SK-N-SH (cell line): ENCODE measurements at regions not wholly inside any gene's neighbourhood (a gene's known extent, or its start where the extent isn't known, plus 50 kb on each side); places are given as distances from the start of the nearest gene placed in this dataset.

Source experiments
- ELF1 ChIP-seq: IDR thresholded peaks from 2 replicates; pipeline ENCODE4 v1.4.0; 2012
- POLR2AphosphoS5 ChIP-seq: IDR thresholded peaks from 2 replicates; pipeline ENCODE4 v1.6.1; 2012; ENCODE audit warnings: low read depth, low read length
- TAF1 ChIP-seq: IDR thresholded peaks from 2 replicates; pipeline ENCODE4 v1.6.1; 2012; ENCODE audit warnings: low read depth, mild to moderate bottlenecking, low read length, moderate library complexity, borderline replicate concordance
- TF ChIP-seq, protein P1 (sequence below): fragments of 150-350 bp; IDR thresholded peaks from 2 replicates; pipeline ENCODE4 v1.6.1; 2017; ENCODE audit warnings: antibody characterized with exemption, low read length, low read depth, borderline replicate concordance
- TF ChIP-seq, protein P2 (sequence below): fragments of 200-600 bp; sonication (generic); IDR thresholded peaks from 2 replicates; pipeline ENCODE4 v1.6.1; 2017; ENCODE audit warnings: antibody characterized with exemption, mild to moderate bottlenecking, moderate library complexity
- TF ChIP-seq, protein P3 (sequence below): IDR thresholded peaks from 2 replicates; pipeline ENCODE4 v1.6.1; 2012; ENCODE audit warnings: mild to moderate bottlenecking, low read depth, low read length, moderate library complexity

DNA sequence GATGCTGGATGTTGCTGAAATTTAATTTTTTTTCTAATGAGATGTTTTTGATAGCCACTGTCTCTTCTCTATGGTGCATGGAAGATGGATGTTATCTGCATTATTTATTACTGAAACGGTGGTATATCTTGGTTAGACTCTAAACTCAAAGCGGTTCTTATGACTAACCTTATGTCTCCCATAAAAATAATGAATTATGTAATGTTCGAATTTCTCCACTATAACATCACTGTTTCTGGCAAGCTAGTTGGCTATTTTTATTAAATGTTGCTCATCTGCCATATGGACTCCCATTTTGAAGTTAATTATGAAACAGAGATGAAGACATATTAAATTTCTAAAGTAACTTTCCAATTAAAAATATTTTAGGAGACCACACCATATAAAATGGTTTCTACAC, 808.6 kb upstream of the ADGRL4 start:
- TF ChIP-seq, protein P1, sequence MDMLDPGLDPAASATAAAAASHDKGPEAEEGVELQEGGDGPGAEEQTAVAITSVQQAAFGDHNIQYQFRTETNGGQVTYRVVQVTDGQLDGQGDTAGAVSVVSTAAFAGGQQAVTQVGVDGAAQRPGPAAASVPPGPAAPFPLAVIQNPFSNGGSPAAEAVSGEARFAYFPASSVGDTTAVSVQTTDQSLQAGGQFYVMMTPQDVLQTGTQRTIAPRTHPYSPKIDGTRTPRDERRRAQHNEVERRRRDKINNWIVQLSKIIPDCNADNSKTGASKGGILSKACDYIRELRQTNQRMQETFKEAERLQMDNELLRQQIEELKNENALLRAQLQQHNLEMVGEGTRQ = no peak
- TF ChIP-seq TAF1 = no peak
- TF ChIP-seq, protein P2, sequence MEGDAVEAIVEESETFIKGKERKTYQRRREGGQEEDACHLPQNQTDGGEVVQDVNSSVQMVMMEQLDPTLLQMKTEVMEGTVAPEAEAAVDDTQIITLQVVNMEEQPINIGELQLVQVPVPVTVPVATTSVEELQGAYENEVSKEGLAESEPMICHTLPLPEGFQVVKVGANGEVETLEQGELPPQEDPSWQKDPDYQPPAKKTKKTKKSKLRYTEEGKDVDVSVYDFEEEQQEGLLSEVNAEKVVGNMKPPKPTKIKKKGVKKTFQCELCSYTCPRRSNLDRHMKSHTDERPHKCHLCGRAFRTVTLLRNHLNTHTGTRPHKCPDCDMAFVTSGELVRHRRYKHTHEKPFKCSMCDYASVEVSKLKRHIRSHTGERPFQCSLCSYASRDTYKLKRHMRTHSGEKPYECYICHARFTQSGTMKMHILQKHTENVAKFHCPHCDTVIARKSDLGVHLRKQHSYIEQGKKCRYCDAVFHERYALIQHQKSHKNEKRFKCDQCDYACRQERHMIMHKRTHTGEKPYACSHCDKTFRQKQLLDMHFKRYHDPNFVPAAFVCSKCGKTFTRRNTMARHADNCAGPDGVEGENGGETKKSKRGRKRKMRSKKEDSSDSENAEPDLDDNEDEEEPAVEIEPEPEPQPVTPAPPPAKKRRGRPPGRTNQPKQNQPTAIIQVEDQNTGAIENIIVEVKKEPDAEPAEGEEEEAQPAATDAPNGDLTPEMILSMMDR = no peak
- TF ChIP-seq, protein P3, sequence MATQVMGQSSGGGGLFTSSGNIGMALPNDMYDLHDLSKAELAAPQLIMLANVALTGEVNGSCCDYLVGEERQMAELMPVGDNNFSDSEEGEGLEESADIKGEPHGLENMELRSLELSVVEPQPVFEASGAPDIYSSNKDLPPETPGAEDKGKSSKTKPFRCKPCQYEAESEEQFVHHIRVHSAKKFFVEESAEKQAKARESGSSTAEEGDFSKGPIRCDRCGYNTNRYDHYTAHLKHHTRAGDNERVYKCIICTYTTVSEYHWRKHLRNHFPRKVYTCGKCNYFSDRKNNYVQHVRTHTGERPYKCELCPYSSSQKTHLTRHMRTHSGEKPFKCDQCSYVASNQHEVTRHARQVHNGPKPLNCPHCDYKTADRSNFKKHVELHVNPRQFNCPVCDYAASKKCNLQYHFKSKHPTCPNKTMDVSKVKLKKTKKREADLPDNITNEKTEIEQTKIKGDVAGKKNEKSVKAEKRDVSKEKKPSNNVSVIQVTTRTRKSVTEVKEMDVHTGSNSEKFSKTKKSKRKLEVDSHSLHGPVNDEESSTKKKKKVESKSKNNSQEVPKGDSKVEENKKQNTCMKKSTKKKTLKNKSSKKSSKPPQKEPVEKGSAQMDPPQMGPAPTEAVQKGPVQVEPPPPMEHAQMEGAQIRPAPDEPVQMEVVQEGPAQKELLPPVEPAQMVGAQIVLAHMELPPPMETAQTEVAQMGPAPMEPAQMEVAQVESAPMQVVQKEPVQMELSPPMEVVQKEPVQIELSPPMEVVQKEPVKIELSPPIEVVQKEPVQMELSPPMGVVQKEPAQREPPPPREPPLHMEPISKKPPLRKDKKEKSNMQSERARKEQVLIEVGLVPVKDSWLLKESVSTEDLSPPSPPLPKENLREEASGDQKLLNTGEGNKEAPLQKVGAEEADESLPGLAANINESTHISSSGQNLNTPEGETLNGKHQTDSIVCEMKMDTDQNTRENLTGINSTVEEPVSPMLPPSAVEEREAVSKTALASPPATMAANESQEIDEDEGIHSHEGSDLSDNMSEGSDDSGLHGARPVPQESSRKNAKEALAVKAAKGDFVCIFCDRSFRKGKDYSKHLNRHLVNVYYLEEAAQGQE = no peak
- no peak for TF ChIP-seq ELF1
- no peak for TF ChIP-seq POLR2AphosphoS5
